Astrocyte of the cerebellum (primary cell): ENCODE measurements at regions not wholly inside any gene's neighbourhood (a gene's known extent, or its start where the extent isn't known, plus 50 kb on each side); places are given as distances from the start of the nearest gene placed in this dataset.

Experiments used
- DNase-seq: peaks from one replicate; pipeline ENCODE4 v3.0.0-alpha.2; 2011; ENCODE audit warnings: low read depth
- H3K4me3 ChIP-seq: 2 replicates; pipeline ENCODE4 v1.5.1; 2011; ENCODE audit warnings: mild to moderate bottlenecking, low read depth, low read length, moderate library complexity
- in situ Hi-C: cut with HindIII; loops from 2 replicates; pipeline ENCODE4 v1.10.0; 2017; ENCODE audit warnings: low sequenced_read_pairs
- TF ChIP-seq, protein P1 (sequence below): IDR thresholded peaks from 2 replicates; pipeline ENCODE4 v1.5.1; 2012; ENCODE audit warnings: low read length, low read depth, moderate library complexity, mild to moderate bottlenecking; ENCODE audit errors: missing control alignments

DNA sequence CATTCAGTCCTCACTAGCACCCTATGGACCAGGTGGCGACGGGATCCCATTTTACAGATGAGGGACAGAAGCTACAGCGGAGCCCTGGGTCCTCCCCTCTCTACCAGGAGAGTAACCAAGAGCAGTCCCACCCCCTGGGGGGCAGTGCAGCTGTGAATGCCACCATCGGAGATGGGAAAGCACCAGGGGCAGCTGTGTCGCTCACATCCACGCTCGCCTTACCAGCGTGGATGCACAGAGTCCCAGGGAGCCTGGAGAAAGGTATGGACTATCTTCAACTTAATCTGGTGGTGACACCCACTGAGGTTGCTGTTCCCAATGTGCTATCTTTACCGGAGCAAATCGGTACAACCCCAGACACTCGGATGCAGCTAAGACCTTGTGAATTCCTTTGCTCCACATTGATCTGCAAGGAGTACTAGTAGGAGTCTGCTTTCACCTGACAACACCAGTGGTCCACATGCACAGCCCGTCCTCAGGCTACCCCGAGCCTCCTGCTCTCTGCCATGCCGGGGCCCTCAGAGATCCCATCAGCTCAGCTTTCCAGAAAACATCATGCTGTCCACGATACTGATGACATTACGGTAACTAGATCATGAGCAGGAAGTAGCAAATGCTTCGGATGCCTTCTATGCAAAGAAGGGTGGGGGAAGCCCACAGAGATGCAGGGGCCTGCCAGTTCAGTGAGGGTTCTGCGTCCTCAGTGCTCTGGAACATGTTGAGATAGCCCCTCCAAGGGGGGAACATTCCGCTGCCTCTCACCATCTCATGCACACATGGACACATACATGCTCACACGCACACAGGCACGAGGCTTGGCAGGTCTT, 126.0 kb downstream of the CTTN start:
- in situ Hi-C loops: no loop called here
- no peak for DNase-seq

DNA sequence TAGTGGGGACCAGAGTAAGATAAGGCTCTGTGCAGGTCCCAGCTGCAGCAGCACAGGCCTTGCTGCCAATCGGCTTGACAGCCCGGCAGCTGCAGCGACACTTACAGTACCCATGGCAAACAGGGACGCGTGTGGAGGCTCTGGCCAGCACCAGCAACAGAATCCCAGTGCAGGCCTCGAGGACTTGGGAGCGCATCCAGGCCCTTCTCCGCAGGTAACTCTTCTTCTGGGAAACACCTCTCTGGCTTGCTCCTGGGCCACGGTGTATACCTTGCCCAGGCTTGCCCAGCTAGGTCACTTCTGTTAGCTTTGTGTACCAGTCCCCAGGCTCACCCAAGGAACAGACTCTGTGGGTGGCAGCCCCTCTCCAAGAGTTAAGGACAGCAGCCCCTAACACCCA, 126.7 kb downstream of the CTTN start:
- DNase-seq: no peak
- in situ Hi-C loops: no loop called here
- H3K4me3 ChIP-seq: no peak overlapping the region
- TF ChIP-seq, protein P1, sequence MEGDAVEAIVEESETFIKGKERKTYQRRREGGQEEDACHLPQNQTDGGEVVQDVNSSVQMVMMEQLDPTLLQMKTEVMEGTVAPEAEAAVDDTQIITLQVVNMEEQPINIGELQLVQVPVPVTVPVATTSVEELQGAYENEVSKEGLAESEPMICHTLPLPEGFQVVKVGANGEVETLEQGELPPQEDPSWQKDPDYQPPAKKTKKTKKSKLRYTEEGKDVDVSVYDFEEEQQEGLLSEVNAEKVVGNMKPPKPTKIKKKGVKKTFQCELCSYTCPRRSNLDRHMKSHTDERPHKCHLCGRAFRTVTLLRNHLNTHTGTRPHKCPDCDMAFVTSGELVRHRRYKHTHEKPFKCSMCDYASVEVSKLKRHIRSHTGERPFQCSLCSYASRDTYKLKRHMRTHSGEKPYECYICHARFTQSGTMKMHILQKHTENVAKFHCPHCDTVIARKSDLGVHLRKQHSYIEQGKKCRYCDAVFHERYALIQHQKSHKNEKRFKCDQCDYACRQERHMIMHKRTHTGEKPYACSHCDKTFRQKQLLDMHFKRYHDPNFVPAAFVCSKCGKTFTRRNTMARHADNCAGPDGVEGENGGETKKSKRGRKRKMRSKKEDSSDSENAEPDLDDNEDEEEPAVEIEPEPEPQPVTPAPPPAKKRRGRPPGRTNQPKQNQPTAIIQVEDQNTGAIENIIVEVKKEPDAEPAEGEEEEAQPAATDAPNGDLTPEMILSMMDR: no peak

More for the DNA sequence above, 126.0 kb downstream of the CTTN start:
- H3K4me3 ChIP-seq: no peak overlapping the region
- TF ChIP-seq, protein P1: no peak

DNA sequence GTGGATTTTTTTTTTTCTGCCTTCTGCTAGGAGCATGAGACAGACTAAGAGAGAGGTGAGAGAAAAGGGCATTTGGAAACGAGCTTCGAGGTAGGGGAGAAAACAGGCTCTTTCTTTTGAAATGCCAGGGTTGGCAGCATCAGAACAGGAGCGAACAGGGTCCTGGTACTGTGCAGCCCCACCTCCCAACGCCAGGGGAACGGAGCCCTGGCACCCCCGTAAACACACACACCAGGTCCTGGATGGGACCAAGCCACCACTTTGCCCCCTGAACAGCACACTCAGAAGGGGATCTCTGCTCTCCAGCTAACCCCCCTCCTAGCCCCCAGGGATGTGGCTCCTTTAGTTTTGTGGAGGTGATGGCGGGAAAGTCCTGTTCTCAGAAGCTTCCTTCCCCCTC, 127.1 kb downstream of the CTTN start:
- TF ChIP-seq, protein P1: no peak
- no peak overlapping the region for H3K4me3 ChIP-seq
- DNase-seq: no peak
- in situ Hi-C loops: no loop called here

DNA sequence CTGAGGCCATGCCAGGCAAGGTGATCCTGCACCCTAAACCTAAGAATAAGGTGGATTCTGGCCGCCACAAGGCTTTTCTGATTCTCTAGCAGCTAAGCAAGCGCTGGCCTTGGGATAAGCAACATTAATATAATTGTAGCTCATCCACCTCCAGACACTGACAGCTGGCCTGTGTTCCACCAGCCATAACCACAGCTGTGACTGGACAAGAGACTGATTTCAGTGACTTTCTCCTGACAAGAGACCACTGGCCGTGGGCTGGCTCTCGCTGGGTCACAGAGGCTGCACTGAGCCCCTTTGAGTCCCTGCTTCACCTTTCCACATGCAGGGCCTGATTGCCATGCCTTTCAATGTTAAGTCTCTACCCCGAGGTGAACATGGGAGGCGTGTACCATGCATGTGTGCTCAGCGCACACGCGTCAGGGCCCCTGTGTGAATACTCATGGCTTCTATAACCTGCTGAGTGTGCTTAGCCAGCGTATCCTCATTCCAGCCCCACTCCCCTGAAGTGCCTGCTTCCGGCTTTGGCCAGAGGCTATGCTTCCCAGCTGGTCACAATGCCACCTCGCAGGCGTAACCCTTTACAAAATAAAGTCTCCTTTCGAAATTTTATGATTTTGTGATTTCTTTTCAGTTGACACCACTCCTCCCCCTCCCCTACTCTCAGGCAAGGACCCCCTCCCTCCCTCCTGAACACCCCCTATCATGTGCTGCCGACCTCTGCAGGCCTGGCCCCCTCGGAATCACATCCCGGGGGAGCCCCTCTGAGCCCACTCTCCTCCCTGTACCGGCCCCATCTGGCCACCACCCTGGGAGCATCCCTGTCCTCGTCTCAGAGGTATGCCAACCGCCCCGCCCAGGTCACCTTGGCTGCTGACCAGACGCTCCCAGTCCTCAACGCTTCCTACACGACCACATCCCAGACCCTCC, 128.1 kb downstream of the CTTN start:
- in situ Hi-C loops: no loop called here
- no peak overlapping the region for H3K4me3 ChIP-seq
- TF ChIP-seq, protein P1: no peak
- no peak for DNase-seq

DNA sequence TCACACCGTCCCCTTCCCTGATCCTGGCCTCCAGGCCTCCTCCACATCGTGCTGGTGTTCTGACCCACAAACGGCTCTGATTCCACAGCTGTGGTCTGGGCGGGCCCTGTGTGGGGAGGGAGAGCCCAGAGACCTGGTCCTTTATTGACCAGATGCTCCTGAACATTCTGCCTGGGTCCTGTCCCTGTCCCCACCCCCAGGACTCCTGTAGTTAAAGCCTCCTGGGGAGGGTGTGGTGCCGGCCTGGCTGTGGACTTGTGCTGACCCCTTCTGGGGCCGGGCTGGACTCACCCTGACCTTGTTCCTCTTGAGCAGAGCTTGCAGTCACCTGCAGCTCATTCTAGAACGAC, 128.7 kb downstream of the CTTN start:
- H3K4me3 ChIP-seq: no peak overlapping the region
- no peak for DNase-seq
- TF ChIP-seq, protein P1: no peak
- in situ Hi-C loops: no loop called here

DNA sequence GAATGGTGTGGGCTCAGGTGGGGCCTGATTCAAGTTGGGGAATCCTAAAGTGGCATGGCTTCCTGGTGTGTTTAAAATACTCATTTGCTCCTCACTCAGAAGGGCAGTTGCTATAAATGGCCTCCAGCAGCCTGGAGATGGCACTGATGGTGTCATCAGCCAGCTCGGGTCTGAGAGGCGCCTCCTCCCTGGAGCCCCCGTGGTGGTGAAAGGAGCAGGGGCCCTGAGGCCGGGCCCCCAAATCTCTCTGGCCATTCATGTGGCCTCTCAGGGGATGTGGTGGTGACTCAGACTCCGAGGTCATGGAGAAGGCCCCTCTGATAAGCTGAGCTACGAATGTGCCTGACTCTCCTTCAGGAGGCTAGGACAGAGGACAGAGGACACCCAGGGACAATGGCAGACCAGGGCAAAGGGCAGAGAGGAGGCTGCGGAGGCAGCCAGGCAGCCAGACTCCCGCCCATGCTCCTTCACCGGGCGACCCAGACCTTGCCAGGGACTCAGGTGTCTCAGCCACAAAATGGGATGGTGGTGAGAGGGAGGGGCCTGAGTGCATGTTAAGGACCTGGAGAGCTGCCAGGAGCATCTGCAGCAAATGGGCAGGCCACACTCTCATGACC, 129.2 kb downstream of the CTTN start:
- in situ Hi-C loops: no loop called here
- no peak overlapping the region for H3K4me3 ChIP-seq
- no peak for DNase-seq
- TF ChIP-seq, protein P1: no peak
